A673 (cell line): ENCODE measurements at regions not wholly inside any gene's neighbourhood (a gene's known extent, or its start where the extent isn't known, plus 50 kb on each side); places are given as distances from the start of the nearest gene placed in this dataset.

ENCODE experiments used
- BruUV-seq: library from RNA; stranded (reverse); fragments of 400-500 nt; replicated peaks from 2 replicates; lab custom pipeline; 2021; lab: Mats Ljungman, UMichigan
- CTCF ChIA-PET: fragments of 300-600 bp; sonication (Branson Sonifier 250); formaldehyde crosslinking; loops from one replicate; lab custom pipeline; 2022; ENCODE audit warnings: antibody characterized with exemption; lab: Charles Lee
- POLR2A ChIA-PET: fragments of 300-600 bp; sonication (Branson Sonifier 250); formaldehyde crosslinking; loops from one replicate; lab custom pipeline; 2022; ENCODE audit warnings: antibody characterized with exemption; ENCODE audit not compliant: low non-redundant PET; lab: Charles Lee
- DNase-seq: peaks from one replicate; pipeline ENCODE4 v3.0.0-alpha.2; 2015; ENCODE audit warnings: low spot score
- H3K27ac ChIP-seq: fragments of 200-600 bp; sonication (generic); 2 replicates; pipeline ENCODE4 v1.5.1; 2016; ENCODE audit warnings: mixed run types, low read depth, mild to moderate bottlenecking, mixed read lengths, antibody characterized with exemption, low read length; ENCODE audit not compliant: poor library complexity, severe bottlenecking
- H3K27me3 ChIP-seq: fragments of 200-600 bp; sonication (generic); replicated peaks from 2 replicates; pipeline ENCODE4 v1.6.1; 2017; ENCODE audit warnings: mixed run types, low read depth, mild to moderate bottlenecking, mixed read lengths, antibody characterized with exemption, low read length; ENCODE audit not compliant: insufficient read depth, poor library complexity
- H3K36me3 ChIP-seq: fragments of 200-600 bp; sonication (generic); 2 replicates; pipeline ENCODE4 v1.6.1; 2016; ENCODE audit warnings: mixed run types, mild to moderate bottlenecking, mixed read lengths, antibody characterized with exemption, low read length; ENCODE audit not compliant: insufficient read depth, poor library complexity, severe bottlenecking
- H3K4me1 ChIP-seq: fragments of 200-600 bp; sonication (generic); 2 replicates; pipeline ENCODE4 v1.6.1; 2017; ENCODE audit warnings: mixed run types, mild to moderate bottlenecking, mixed read lengths, antibody characterized with exemption, low read length; ENCODE audit not compliant: insufficient read depth, poor library complexity, severe bottlenecking
- H3K4me3 ChIP-seq: fragments of 200-600 bp; sonication (generic); 2 replicates; pipeline ENCODE4 v1.5.1; 2016; ENCODE audit warnings: low read depth, mixed run types, mild to moderate bottlenecking, mixed read lengths, low read length; ENCODE audit not compliant: poor library complexity, severe bottlenecking
- H3K9me3 ChIP-seq: fragments of 200-600 bp; sonication (generic); 2 replicates; pipeline ENCODE4 v1.6.1; 2016; ENCODE audit warnings: mixed run types, low read depth, mild to moderate bottlenecking, mixed read lengths, antibody characterized with exemption, low read length; ENCODE audit not compliant: poor library complexity, severe bottlenecking
- EZH2 ChIP-seq: fragments of 200-600 bp; sonication (generic); IDR thresholded peaks from 2 replicates; pipeline ENCODE4 v1.6.1; 2017; ENCODE audit warnings: borderline replicate concordance, low read depth, mild to moderate bottlenecking, mixed read lengths, antibody characterized with exemption, low read length; ENCODE audit not compliant: poor library complexity, severe bottlenecking
- intact Hi-C: fragments of 100-400 bp; cut with micrococcal nuclease; formaldehyde crosslinking; loops from one replicate; pipeline ENCODE4 v1.10.0; 2022; ENCODE audit not compliant: unreplicated experiment
- TF ChIP-seq, protein P1 (sequence below): fragments of 300-800, 200-600 bp; sonication (generic); conservative IDR thresholded peaks from 2 replicates; pipeline ENCODE4 v1.5.1; 2017; ENCODE audit warnings: low read depth, mild to moderate bottlenecking, antibody characterized with exemption, low read length, moderate library complexity, mixed read lengths

DNA sequence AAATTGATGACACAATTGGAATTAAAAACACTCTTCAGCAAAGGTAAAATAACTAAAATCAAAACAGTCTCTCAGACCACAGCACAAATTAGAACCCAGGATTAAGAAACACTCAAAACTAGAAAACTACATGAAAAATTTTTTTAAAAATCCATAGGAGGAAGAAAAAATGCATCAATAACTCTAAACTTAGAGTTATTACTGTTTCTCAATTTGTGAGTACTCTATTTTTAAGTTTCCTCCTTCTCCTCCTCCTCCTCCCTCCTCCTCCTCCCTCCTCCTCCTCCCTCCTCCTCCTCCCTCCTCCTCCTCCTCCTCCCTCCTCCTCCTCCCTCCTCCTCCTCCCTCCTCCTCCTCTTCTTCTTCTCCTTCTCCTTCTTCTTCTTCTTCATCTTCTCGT lies 1395.7 kb downstream of the STIM2 start:
- no TSS peak for BruUV-seq
- H3K4me3 ChIP-seq = no peak overlapping the region
- intact Hi-C loops = no loop called here
- DNase-seq = no peak
- no peak overlapping the region for H3K27ac ChIP-seq
- TF ChIP-seq, protein P1, sequence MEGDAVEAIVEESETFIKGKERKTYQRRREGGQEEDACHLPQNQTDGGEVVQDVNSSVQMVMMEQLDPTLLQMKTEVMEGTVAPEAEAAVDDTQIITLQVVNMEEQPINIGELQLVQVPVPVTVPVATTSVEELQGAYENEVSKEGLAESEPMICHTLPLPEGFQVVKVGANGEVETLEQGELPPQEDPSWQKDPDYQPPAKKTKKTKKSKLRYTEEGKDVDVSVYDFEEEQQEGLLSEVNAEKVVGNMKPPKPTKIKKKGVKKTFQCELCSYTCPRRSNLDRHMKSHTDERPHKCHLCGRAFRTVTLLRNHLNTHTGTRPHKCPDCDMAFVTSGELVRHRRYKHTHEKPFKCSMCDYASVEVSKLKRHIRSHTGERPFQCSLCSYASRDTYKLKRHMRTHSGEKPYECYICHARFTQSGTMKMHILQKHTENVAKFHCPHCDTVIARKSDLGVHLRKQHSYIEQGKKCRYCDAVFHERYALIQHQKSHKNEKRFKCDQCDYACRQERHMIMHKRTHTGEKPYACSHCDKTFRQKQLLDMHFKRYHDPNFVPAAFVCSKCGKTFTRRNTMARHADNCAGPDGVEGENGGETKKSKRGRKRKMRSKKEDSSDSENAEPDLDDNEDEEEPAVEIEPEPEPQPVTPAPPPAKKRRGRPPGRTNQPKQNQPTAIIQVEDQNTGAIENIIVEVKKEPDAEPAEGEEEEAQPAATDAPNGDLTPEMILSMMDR = no peak
- no peak for TF ChIP-seq EZH2
- no peaks in the 10 kb centered on the region for H3K36me3 ChIP-seq
- no peaks in the 10 kb centered on the region for H3K27me3 ChIP-seq
- no peaks in the 10 kb centered on the region for H3K4me1 ChIP-seq
- ChIA-PET POLR2A (no interaction called here), CTCF (no interaction called here)
- no peaks in the 10 kb centered on the region for H3K9me3 ChIP-seq

GRCh38 chr4:28259951-28260350 lies 1399.3 kb downstream of the STIM2 start:
- POLR2A ChIA-PET = no interaction called here
- H3K4me3 ChIP-seq = no peak overlapping the region
- BruUV-seq = no TSS peak
- no peak for TF ChIP-seq EZH2
- TF ChIP-seq, protein P1 = no peak
- H3K36me3 ChIP-seq = no peaks in the 10 kb centered on the region
- intact Hi-C loops = no loop called here
- no peak overlapping the region for H3K27ac ChIP-seq
- no peaks in the 10 kb centered on the region for H3K4me1 ChIP-seq
- no peaks in the 10 kb centered on the region for H3K27me3 ChIP-seq
- no peak for DNase-seq
- no peaks in the 10 kb centered on the region for H3K9me3 ChIP-seq
- CTCF ChIA-PET = no interaction called here

- Histone ChIP-seq H3K27ac (no peak overlapping the region), H3K9me3 (no peaks in the 10 kb centered on the region), H3K36me3 (no peaks in the 10 kb centered on the region), H3K27me3 (no peaks in the 10 kb centered on the region), H3K4me3 (no peak overlapping the region), H3K4me1 (no peaks in the 10 kb centered on the region)
- BruUV-seq = no TSS peak
- intact Hi-C loops = no loop called here
- ChIA-PET CTCF (no interaction called here), POLR2A (no interaction called here)
- TF ChIP-seq EZH2 = no peak
- TF ChIP-seq, protein P1 = no peak
- no peak for DNase-seq
Observed at GRCh38 chr4:28267166-28267565, 1406.5 kb downstream of the STIM2 start.
